ENCODE measurements at regions not wholly inside any gene's neighbourhood (a gene's known extent, or its start where the extent isn't known, plus 50 kb on each side); places are given as distances from the start of the nearest gene placed in this dataset.

- DNase-seq: no peak
- TF ChIP-seq POLR2A (IDR thresholded peaks at IDR 0.05; ENCODE audit: low read length) (no peak), GATA1 (IDR thresholded peaks at IDR 0.05; ENCODE audit: low read depth, low read length) (no peak)
These were observed 107.6 kb upstream of the PLCXD3 start for GRCh38 chr5:41617843-41618515.

GRCh38 chr5:41610386-41610785, 100.0 kb upstream of the PLCXD3 start:
- TF ChIP-seq POLR2A (IDR thresholded peaks at IDR 0.05; ENCODE audit: low read length) (no peak), GATA1 (IDR thresholded peaks at IDR 0.05; ENCODE audit: low read depth, low read length) (no peak)

GRCh38 chr5:41600731-41601130, 90.3 kb upstream of the PLCXD3 start:
- TF ChIP-seq GATA1 (IDR thresholded peaks at IDR 0.05; ENCODE audit: low read depth, low read length) (no peak), POLR2A (IDR thresholded peaks at IDR 0.05; ENCODE audit: low read length) (no peak)
- no peak for DNase-seq

More at GRCh38 chr5:41610386-41610785, 100.0 kb upstream of the PLCXD3 start:
- no peak for DNase-seq

GRCh38 chr5:41598011-41598410, 87.6 kb upstream of the PLCXD3 start:
- DNase-seq: no peak
- TF ChIP-seq POLR2A (IDR thresholded peaks at IDR 0.05; ENCODE audit: low read length): no peak
- no peak for TF ChIP-seq GATA1 (IDR thresholded peaks at IDR 0.05; ENCODE audit: low read depth, low read length)

GRCh38 chr5:41587668-41588067, 77.3 kb upstream of the PLCXD3 start:
- DNase-seq: no peak
- TF ChIP-seq GATA1 (IDR thresholded peaks at IDR 0.05; ENCODE audit: low read depth, low read length) (no peak), POLR2A (IDR thresholded peaks at IDR 0.05; ENCODE audit: low read length) (no peak)

- DNase-seq: no peak
- no peak for TF ChIP-seq GATA1 (IDR thresholded peaks at IDR 0.05; ENCODE audit: low read depth, low read length)
- no peak for TF ChIP-seq POLR2A (IDR thresholded peaks at IDR 0.05; ENCODE audit: low read length)
These were observed 64.8 kb upstream of the PLCXD3 start for GRCh38 chr5:41575110-41575779.

GRCh38 chr5:41574391-41574790, 64.0 kb upstream of the PLCXD3 start:
- TF ChIP-seq GATA1 (IDR thresholded peaks at IDR 0.05; ENCODE audit: low read depth, low read length): no peak
- TF ChIP-seq POLR2A (IDR thresholded peaks at IDR 0.05; ENCODE audit: low read length): no peak
- no peak for DNase-seq
